ENCODE measurements at regions not wholly inside any gene's neighbourhood (a gene's known extent, or its start where the extent isn't known, plus 50 kb on each side); places are given as distances from the start of the nearest gene placed in this dataset.

GRCh38 chr1:90319918-90320317 is 325.0 kb downstream of the ZNF326 start:
- BruUV-seq (replicated peaks): no TSS peak
- Mint-ChIP-seq H3K27ac (ENCODE audit: low read depth, unreplicated experiment) (no peak overlapping the region), H3K4me1 (ENCODE audit: insufficient read depth, unreplicated experiment) (peaks cover 12% of the 10 kb centered on the region), H3K36me3 (ENCODE audit: insufficient read depth, unreplicated experiment) (no peaks in the 10 kb centered on the region), H3K27me3 (ENCODE audit: insufficient read depth, unreplicated experiment) (peaks cover 5% of the 10 kb centered on the region), H3K4me3 (ENCODE audit: unreplicated experiment) (no peak overlapping the region), H3K9me3 (ENCODE audit: unreplicated experiment) (no peaks in the 10 kb centered on the region)
- CTCF ChIA-PET: no interaction called here
- TF ChIP-seq, protein P1, sequence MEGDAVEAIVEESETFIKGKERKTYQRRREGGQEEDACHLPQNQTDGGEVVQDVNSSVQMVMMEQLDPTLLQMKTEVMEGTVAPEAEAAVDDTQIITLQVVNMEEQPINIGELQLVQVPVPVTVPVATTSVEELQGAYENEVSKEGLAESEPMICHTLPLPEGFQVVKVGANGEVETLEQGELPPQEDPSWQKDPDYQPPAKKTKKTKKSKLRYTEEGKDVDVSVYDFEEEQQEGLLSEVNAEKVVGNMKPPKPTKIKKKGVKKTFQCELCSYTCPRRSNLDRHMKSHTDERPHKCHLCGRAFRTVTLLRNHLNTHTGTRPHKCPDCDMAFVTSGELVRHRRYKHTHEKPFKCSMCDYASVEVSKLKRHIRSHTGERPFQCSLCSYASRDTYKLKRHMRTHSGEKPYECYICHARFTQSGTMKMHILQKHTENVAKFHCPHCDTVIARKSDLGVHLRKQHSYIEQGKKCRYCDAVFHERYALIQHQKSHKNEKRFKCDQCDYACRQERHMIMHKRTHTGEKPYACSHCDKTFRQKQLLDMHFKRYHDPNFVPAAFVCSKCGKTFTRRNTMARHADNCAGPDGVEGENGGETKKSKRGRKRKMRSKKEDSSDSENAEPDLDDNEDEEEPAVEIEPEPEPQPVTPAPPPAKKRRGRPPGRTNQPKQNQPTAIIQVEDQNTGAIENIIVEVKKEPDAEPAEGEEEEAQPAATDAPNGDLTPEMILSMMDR (IDR thresholded peaks at IDR 0.05; ENCODE audit: unreplicated experiment): no peak
- peak; percentile 40 for DNase-seq (ENCODE audit: unreplicated experiment)
- POLR2A ChIA-PET: interaction anchor here (0.7 kb wide), 1 partner anchor 742 kb away, joined by 3 read pairs; no protein-coding TSS in a partner anchor
- intact Hi-C loops (cut with micrococcal nuclease): no loop called here

- Mint-ChIP-seq H3K9me3 (ENCODE audit: unreplicated experiment) (no peaks in the 10 kb centered on the region), H3K4me1 (ENCODE audit: insufficient read depth, unreplicated experiment) (peaks cover 12% of the 10 kb centered on the region), H3K27ac (ENCODE audit: low read depth, unreplicated experiment) (no peak overlapping the region), H3K36me3 (ENCODE audit: insufficient read depth, unreplicated experiment) (no peaks in the 10 kb centered on the region), H3K27me3 (ENCODE audit: insufficient read depth, unreplicated experiment) (no peaks in the 10 kb centered on the region), H3K4me3 (ENCODE audit: unreplicated experiment) (no peak overlapping the region)
- DNase-seq (ENCODE audit: unreplicated experiment): no peak
- POLR2A ChIA-PET: interaction anchor here (0.5 kb wide), 1 partner anchor 45 kb away, joined by 3 read pairs; no protein-coding TSS in a partner anchor
- intact Hi-C loops (cut with micrococcal nuclease): no loop called here
- no TSS peak for BruUV-seq (replicated peaks)
- TF ChIP-seq, protein P1 (IDR thresholded peaks at IDR 0.05; ENCODE audit: unreplicated experiment): no peak
- CTCF ChIA-PET: interaction anchor here (0.6 kb wide), 1 partner anchor 9 kb away, joined by 3 read pairs; no protein-coding TSS in a partner anchor
These were observed 323.5 kb downstream of the ZNF326 start for GRCh38 chr1:90318431-90318830.

DNA sequence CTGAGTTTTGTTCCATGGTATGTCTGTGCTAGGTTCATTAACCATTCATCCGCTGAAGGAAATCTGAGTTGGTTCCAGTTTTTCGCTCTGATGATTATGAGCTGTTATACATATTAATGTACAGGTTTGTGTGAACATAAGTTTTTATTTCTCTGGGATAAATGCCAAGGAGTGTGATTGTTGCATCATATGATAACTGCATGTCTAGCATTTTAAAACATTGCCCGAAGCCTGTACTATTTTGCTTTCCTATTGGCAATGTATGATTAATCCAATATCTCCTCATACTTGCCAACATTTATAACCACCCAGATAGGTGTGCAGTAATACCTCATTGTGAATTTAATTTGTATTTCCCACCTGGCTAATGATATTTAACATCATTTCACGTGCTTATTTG is 322.7 kb downstream of the ZNF326 start:
- no TSS peak for BruUV-seq (replicated peaks)
- Mint-ChIP-seq H3K4me1 (ENCODE audit: insufficient read depth, unreplicated experiment) (peaks cover 12% of the 10 kb centered on the region), H3K27ac (ENCODE audit: low read depth, unreplicated experiment) (no peak overlapping the region), H3K27me3 (ENCODE audit: insufficient read depth, unreplicated experiment) (no peaks in the 10 kb centered on the region), H3K4me3 (ENCODE audit: unreplicated experiment) (no peak overlapping the region), H3K9me3 (ENCODE audit: unreplicated experiment) (no peaks in the 10 kb centered on the region), H3K36me3 (ENCODE audit: insufficient read depth, unreplicated experiment) (no peaks in the 10 kb centered on the region)
- POLR2A ChIA-PET: interaction anchor here (0.7 kb wide), 1 partner anchor 57 kb away, joined by 3 read pairs; no protein-coding TSS in a partner anchor
- DNase-seq (ENCODE audit: unreplicated experiment): peak; percentile 70
- TF ChIP-seq, protein P1 (IDR thresholded peaks at IDR 0.05; ENCODE audit: unreplicated experiment): no peak
- intact Hi-C loops (cut with micrococcal nuclease): no loop called here
- CTCF ChIA-PET: no interaction called here

DNA sequence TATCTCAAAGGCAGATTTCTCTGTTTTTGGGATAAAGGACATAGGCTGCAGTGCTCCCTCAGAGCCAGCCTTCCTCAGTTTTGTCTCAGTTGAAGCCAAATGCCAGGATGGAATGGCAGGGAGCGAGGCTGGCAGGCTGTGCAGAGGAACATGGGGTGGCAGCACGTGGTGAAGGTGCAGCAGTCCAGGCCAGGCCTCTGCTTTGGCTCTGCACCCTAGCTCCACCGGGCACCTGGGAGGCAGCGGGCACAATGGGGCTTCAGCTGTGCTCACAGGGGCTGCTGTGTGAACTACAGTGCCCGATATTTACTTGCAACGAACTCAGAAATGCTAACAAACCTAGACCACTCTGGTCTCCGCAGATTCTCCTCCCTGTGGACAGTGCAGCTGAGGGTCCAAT is 319.6 kb downstream of the ZNF326 start:
- TF ChIP-seq, protein P1 (IDR thresholded peaks at IDR 0.05; ENCODE audit: unreplicated experiment): no peak
- intact Hi-C loops (cut with micrococcal nuclease): no loop called here
- no peaks in the 10 kb centered on the region for H3K36me3 Mint-ChIP-seq (ENCODE audit: insufficient read depth, unreplicated experiment)
- no peak overlapping the region for H3K27ac Mint-ChIP-seq (ENCODE audit: low read depth, unreplicated experiment)
- H3K4me3 Mint-ChIP-seq (ENCODE audit: unreplicated experiment): no peak overlapping the region
- BruUV-seq (replicated peaks): no TSS peak
- POLR2A ChIA-PET: no interaction called here
- H3K9me3 Mint-ChIP-seq (ENCODE audit: unreplicated experiment): no peaks in the 10 kb centered on the region
- CTCF ChIA-PET: no interaction called here
- H3K27me3 Mint-ChIP-seq (ENCODE audit: insufficient read depth, unreplicated experiment): no peaks in the 10 kb centered on the region
- no peak for DNase-seq (ENCODE audit: unreplicated experiment)
- H3K4me1 Mint-ChIP-seq (ENCODE audit: insufficient read depth, unreplicated experiment): peaks cover 12% of the 10 kb centered on the region

Data from MCF 10A (cell line).